Duodenal mucosa (tissue), 2 donors: ENCODE measurements at regions not wholly inside any gene's neighbourhood (a gene's known extent, or its start where the extent isn't known, plus 50 kb on each side); places are given as distances from the start of the nearest gene placed in this dataset.

Experiments used
- H3K27ac ChIP-seq: one replicate; pipeline ENCODE4 v1.7.0; 2013; ENCODE audit warnings: low read depth, low read length
- H3K27me3 ChIP-seq, 2 donors: one replicate each; pipeline ENCODE4 v1.7.0; 2013; ENCODE audit warnings: low read length in 2 of 2, control low read depth in 1 of 2; ENCODE audit not compliant: insufficient read depth in 2 of 2, control insufficient read depth in 1 of 2
- H3K36me3 ChIP-seq, 2 donors: one replicate each; pipeline ENCODE4 v1.7.0; 2013; ENCODE audit warnings: low read length in 2 of 2, control low read depth in 1 of 2; ENCODE audit not compliant: insufficient read depth in 2 of 2, control insufficient read depth in 1 of 2
- H3K4me1 ChIP-seq, 2 donors: one replicate each; pipeline ENCODE4 v1.7.0; 2013; ENCODE audit warnings: low read length in 2 of 2, control low read depth in 1 of 2; ENCODE audit not compliant: insufficient read depth in 2 of 2, control insufficient read depth in 1 of 2
- H3K4me3 ChIP-seq, 2 donors: one replicate each; pipeline ENCODE4 v1.7.0; 2013; ENCODE audit warnings: low read length in 2 of 2, low read depth in 1 of 2
- H3K9ac ChIP-seq, 2 donors: one replicate each; pipeline ENCODE4 v1.7.0; 2013; ENCODE audit warnings: low read length in 2 of 2, low read depth in 1 of 2
- H3K9me3 ChIP-seq, 2 donors: one replicate each; pipeline ENCODE4 v1.7.0; 2013; ENCODE audit warnings: low read length in 2 of 2, control low read depth in 1 of 2; ENCODE audit not compliant: control insufficient read depth in 1 of 2

DNA sequence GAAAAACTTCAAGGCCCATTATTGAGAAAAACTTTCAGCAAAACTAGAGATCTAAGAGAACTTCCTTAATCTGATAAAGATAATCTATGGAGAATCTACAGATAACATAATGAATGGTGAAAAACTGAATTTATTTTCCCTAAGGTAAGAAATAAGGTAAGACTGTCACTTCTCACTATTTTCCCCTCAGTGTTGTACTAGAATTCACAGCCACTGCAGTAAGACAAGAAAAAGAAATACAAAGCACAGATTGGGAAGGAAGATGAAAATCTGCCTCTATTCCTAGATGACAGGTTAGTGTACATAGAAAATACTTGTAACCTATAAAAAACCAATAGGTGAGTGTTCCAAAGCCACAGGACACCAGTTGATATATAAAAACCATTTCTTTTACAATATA, 220.7 kb upstream of the SHH start:
- Histone ChIP-seq H3K27ac (no peak overlapping the region), H3K27me3 (no peaks in the 10 kb centered on the region), H3K9me3 (peaks cover 0 to 9% of the 10 kb centered on the region in 2 donors)

DNA sequence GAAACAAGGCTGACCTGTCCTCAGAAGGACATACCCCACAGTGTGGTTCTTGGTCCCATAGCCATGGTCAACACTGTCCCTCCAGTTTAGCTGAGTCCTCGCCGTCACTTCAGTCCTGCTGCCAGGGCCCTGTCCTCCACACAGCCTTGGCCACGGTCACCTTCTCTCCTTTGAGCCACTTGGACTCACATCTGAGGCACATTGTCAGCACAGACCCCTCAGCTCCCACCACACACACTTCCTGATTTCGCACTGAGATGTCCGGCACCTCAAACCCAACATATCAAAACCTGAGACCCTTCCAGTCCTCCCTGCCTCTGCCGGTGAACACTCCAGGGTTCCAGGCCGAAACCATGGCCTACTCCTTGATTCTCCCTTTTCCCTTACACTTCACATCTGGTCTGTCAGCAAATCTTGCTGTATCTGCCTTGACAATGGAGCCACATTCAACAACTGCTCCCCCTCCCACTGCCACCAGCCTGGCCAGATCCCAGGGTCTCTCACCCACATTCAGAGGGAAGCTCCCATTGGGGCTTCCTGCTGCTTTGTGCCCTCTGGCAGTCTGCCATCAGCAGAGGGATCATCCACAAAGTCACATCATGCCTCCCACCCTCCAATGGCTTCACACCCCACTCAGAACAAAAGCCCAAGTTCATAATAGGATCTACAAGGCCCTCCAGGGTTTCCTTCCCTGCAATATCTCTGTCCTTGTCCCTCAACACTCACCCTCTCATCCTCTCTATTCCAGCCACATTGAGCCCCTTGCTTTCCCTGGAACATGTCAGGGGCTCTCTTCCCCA, 219.6 kb upstream of the SHH start:
- no peak overlapping the region for H3K9ac ChIP-seq
- no peaks in the 10 kb centered on the region for H3K36me3 ChIP-seq
- no peaks in the 10 kb centered on the region for H3K4me1 ChIP-seq
- H3K27ac ChIP-seq = no peak overlapping the region
- no peak overlapping the region for H3K4me3 ChIP-seq
- no peaks in the 10 kb centered on the region for H3K27me3 ChIP-seq
- peaks cover 0 to 9% of the 10 kb centered on the region in 2 donors for H3K9me3 ChIP-seq

More for the DNA sequence above, 220.7 kb upstream of the SHH start:
- no peak overlapping the region for H3K4me3 ChIP-seq
- H3K4me1 ChIP-seq = no peaks in the 10 kb centered on the region
- H3K36me3 ChIP-seq = no peaks in the 10 kb centered on the region
- no peak overlapping the region for H3K9ac ChIP-seq

DNA sequence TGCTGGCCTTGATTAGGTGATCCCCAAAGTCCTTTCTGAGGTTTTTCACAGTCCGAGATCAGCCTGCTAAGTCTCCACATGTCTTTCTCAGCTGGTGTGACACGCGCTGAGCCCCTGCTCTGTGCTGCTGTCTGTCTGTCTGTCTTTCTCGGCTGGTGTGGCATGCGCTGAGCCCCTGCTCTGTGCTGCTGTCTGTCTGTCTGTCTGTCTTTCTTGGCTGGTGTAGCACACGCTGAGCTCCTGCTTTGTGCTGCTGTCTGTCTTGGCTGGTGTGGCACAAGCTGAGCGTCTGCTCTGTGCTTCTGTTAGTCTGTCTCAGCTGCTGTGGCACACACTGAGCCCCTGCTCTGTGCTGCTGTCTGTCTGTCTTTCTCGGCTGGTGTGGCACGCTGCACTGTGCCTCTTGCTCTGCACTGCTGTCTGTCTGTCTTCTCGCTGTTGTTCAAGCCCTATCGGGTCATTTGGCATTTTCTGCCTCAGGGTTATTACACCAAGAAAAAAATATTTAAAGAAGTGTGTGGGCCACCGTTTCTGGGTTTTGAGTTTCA, 217.3 kb upstream of the SHH start:
- Histone ChIP-seq H3K27ac (no peak overlapping the region), H3K4me1 (no peaks in the 10 kb centered on the region), H3K9ac (no peak overlapping the region), H3K27me3 (no peaks in the 10 kb centered on the region), H3K4me3 (no peak overlapping the region), H3K9me3 (peaks cover 0 to 9% of the 10 kb centered on the region in 2 donors), H3K36me3 (no peaks in the 10 kb centered on the region)

DNA sequence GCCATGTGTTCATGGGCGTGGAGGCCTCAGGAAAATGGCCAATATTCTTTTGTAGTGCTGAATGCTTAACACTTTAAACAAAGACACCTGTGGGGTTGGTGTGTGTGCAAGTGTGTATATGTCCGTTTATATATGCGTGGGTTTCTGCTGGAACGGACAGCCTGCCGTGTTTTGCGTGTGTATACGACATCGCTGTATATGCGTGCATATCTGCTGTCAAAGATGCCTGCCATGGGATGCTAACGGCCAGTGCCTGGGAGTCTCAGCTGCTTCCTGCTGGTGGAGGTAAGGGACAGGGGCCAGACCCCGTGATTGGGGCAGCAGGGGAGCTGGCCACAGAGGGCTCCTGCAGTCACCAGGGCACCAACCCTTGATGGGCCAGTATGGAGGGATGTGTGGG, 216.3 kb upstream of the SHH start:
- H3K9me3 ChIP-seq = peaks cover 0 to 8% of the 10 kb centered on the region in 2 donors
- H3K4me3 ChIP-seq = no peak overlapping the region
- H3K36me3 ChIP-seq = no peaks in the 10 kb centered on the region
- no peaks in the 10 kb centered on the region for H3K4me1 ChIP-seq
- no peaks in the 10 kb centered on the region for H3K27me3 ChIP-seq
- no peak overlapping the region for H3K9ac ChIP-seq
- no peak overlapping the region for H3K27ac ChIP-seq

GRCh38 chr7:156027821-156028220, 215.6 kb upstream of the SHH start:
- Histone ChIP-seq H3K9me3 (peaks cover 0 to under 1% of the 10 kb centered on the region in 2 donors), H3K4me3 (no peak overlapping the region), H3K9ac (no peak overlapping the region), H3K27ac (no peak overlapping the region), H3K4me1 (no peaks in the 10 kb centered on the region), H3K36me3 (no peaks in the 10 kb centered on the region), H3K27me3 (no peaks in the 10 kb centered on the region)

DNA sequence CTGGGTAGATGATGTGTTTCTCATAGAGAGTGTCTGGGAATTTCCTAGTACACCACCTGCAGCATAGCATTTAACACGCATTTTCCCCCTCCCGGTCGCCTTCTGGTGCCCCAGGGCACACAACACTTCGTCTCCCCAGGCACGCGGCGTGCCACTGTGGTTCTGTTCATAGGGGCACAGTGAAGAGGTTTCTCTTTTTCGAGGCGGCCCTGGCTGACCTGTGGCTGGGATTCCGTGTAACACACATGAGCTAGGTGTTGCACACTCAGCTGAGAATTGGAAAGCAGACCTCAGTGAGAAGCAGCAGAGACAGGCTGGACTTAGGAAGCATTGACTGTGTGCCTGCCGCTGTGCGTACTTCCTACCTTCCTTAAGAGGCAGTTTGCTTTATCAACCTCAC, 214.3 kb upstream of the SHH start:
- H3K9me3 ChIP-seq = no peaks in the 10 kb centered on the region
- H3K4me3 ChIP-seq = no peak overlapping the region

GRCh38 chr7:156026076-156026600, 213.9 kb upstream of the SHH start:
- H3K9me3 ChIP-seq = no peaks in the 10 kb centered on the region
- H3K27me3 ChIP-seq = no peaks in the 10 kb centered on the region
- no peak overlapping the region for H3K27ac ChIP-seq
- H3K4me3 ChIP-seq = no peak overlapping the region
- no peak overlapping the region for H3K9ac ChIP-seq
- H3K4me1 ChIP-seq = no peaks in the 10 kb centered on the region
- H3K36me3 ChIP-seq = no peaks in the 10 kb centered on the region

More for the DNA sequence above, 214.3 kb upstream of the SHH start:
- H3K27me3 ChIP-seq = no peaks in the 10 kb centered on the region
- H3K9ac ChIP-seq = no peak overlapping the region
- H3K4me1 ChIP-seq = no peaks in the 10 kb centered on the region
- no peak overlapping the region for H3K27ac ChIP-seq
- H3K36me3 ChIP-seq = no peaks in the 10 kb centered on the region

- H3K9ac ChIP-seq = no peak overlapping the region
- H3K27ac ChIP-seq = no peak overlapping the region
- H3K9me3 ChIP-seq = no peaks in the 10 kb centered on the region
- H3K27me3 ChIP-seq = no peaks in the 10 kb centered on the region
- H3K4me3 ChIP-seq = no peak overlapping the region
- no peaks in the 10 kb centered on the region for H3K4me1 ChIP-seq
- H3K36me3 ChIP-seq = no peaks in the 10 kb centered on the region
Observed at GRCh38 chr7:156025675-156026074, 213.4 kb upstream of the SHH start.

- no peaks in the 10 kb centered on the region for H3K9me3 ChIP-seq
- H3K27ac ChIP-seq = no peak overlapping the region
- no peaks in the 10 kb centered on the region for H3K4me1 ChIP-seq
- no peak overlapping the region for H3K4me3 ChIP-seq
- no peaks in the 10 kb centered on the region for H3K27me3 ChIP-seq
- no peak overlapping the region for H3K9ac ChIP-seq
- no peaks in the 10 kb centered on the region for H3K36me3 ChIP-seq
Observed at GRCh38 chr7:156024201-156024600, 211.9 kb upstream of the SHH start.
